Neural progenitor cell (in vitro differentiated cells): ENCODE measurements at regions not wholly inside any gene's neighbourhood (a gene's known extent, or its start where the extent isn't known, plus 50 kb on each side); places are given as distances from the start of the nearest gene placed in this dataset.

Source experiments
- EZH2 ChIP-seq: fragments of 200-600 bp; sonication (generic); IDR thresholded peaks from 2 replicates; pipeline ENCODE4 v1.6.1; 2017; ENCODE audit warnings: antibody characterized with exemption, mild to moderate bottlenecking, moderate library complexity
- EZH2phosphoT487 ChIP-seq: fragments of 200-600 bp; sonication (generic); IDR thresholded peaks from 2 replicates; pipeline ENCODE4 v1.6.1; 2017; ENCODE audit warnings: antibody characterized with exemption
- TF ChIP-seq, protein P1 (sequence below): fragments of 200-600 bp; sonication (generic); IDR thresholded peaks from 2 replicates; pipeline ENCODE4 v1.5.1; 2017; ENCODE audit warnings: antibody characterized with exemption, mild to moderate bottlenecking

DNA sequence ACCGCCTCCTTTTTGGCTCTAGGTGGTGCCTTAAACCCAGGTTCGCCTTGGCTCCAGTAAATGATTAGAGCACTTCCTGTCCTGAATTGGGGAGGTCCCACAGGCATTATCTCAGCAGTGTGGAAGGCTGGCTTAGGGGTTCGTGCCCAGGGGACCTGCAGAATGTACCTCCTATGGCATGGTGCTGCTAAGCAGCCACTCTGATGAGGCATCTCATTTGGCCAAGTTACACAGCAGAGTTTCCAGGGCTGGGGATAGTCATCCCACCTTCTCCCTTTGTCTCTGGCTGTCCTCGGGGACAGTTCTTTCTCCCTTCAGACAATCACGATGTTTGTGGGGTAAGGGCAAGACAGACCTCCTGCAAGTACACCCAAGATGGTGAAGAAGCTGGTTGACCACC is 371.2 kb downstream of the VPS13C start:
- TF ChIP-seq, protein P1, sequence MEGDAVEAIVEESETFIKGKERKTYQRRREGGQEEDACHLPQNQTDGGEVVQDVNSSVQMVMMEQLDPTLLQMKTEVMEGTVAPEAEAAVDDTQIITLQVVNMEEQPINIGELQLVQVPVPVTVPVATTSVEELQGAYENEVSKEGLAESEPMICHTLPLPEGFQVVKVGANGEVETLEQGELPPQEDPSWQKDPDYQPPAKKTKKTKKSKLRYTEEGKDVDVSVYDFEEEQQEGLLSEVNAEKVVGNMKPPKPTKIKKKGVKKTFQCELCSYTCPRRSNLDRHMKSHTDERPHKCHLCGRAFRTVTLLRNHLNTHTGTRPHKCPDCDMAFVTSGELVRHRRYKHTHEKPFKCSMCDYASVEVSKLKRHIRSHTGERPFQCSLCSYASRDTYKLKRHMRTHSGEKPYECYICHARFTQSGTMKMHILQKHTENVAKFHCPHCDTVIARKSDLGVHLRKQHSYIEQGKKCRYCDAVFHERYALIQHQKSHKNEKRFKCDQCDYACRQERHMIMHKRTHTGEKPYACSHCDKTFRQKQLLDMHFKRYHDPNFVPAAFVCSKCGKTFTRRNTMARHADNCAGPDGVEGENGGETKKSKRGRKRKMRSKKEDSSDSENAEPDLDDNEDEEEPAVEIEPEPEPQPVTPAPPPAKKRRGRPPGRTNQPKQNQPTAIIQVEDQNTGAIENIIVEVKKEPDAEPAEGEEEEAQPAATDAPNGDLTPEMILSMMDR, result no peak
- no peak for TF ChIP-seq EZH2
- TF ChIP-seq EZH2phosphoT487, result no peak
